CD4-positive, alpha-beta memory T cell (primary cell): ENCODE measurements at regions not wholly inside any gene's neighbourhood (a gene's known extent, or its start where the extent isn't known, plus 50 kb on each side); places are given as distances from the start of the nearest gene placed in this dataset.
A peak's percentile ranks its signal among the peaks of the same experiment; 100 is the strongest.

Experiments used
- CTCF ChIA-PET: fragments of 350-600 bp; sonication (Branson Sonifier 250); formaldehyde crosslinking; loops from one replicate; lab custom pipeline; 2021; ENCODE audit warnings: inconsistent platforms; ENCODE audit not compliant: partially characterized antibody; lab: Charles Lee
- POLR2A ChIA-PET: fragments of 350-600 bp; sonication (Branson Sonifier 250); formaldehyde crosslinking; loops from one replicate; lab custom pipeline; 2021; ENCODE audit not compliant: partially characterized antibody; lab: Charles Lee
- DNase-seq, 5 donors: peaks; one replicate each; pipeline versions ENCODE4 v3.0.0 to v3.0.0-alpha.2; 2020 to 2022; ENCODE audit warnings: mixed read lengths in 1 of 5
- H3K27ac ChIP-seq: one replicate; pipeline ENCODE4 v1.7.0; 2013; ENCODE audit warnings: low read depth, low read length
- H3K27me3 ChIP-seq: 2 replicates; pipeline ENCODE4 v1.7.0; 2013; ENCODE audit warnings: mild to moderate bottlenecking, low read length, moderate library complexity; ENCODE audit not compliant: insufficient read depth
- H3K36me3 ChIP-seq: 2 replicates; pipeline ENCODE4 v1.7.0; 2013; ENCODE audit warnings: mild to moderate bottlenecking, low read length, moderate library complexity; ENCODE audit not compliant: insufficient read depth
- H3K4me1 ChIP-seq: 2 replicates; pipeline ENCODE4 v1.7.0; 2013; ENCODE audit warnings: mild to moderate bottlenecking, low read length, moderate library complexity; ENCODE audit not compliant: insufficient read depth
- H3K4me3 ChIP-seq, 2 donors: one replicate each; pipeline ENCODE4 v1.7.0; 2013; ENCODE audit warnings: low read length in 2 of 2, mild to moderate bottlenecking in 1 of 2
- H3K9me3 ChIP-seq, 2 donors: one replicate each; pipeline ENCODE4 v1.7.0; 2013; ENCODE audit warnings: low read length in 2 of 2, control low read depth in 1 of 2; ENCODE audit not compliant: control insufficient read depth in 1 of 2
- H3K27ac Mint-ChIP-seq, 7 donors: one replicate each; pipeline ENCODE4 v1.8.0; 2020 to 2021; ENCODE audit warnings: mixed read lengths in 7 of 7, mild to moderate bottlenecking in 6 of 7, inconsistent platforms in 3 of 7, moderate library complexity in 3 of 7
- H3K27me3 Mint-ChIP-seq, 2 donors: one replicate each; pipeline ENCODE4 v1.8.0; 2020 to 2021; ENCODE audit warnings: mixed read lengths in 2 of 2
- H3K36me3 Mint-ChIP-seq, 2 donors: one replicate each; pipeline ENCODE4 v1.8.0; 2020 to 2021; ENCODE audit warnings: mixed read lengths in 2 of 2, inconsistent platforms in 1 of 2, mild to moderate bottlenecking in 1 of 2
- H3K4me1 Mint-ChIP-seq, 4 donors: one replicate each; pipeline ENCODE4 v1.8.0; 2020 to 2021; ENCODE audit warnings: mixed read lengths in 4 of 4, mild to moderate bottlenecking in 1 of 4
- H3K4me3 Mint-ChIP-seq, 8 donors: one replicate each; pipeline ENCODE4 v1.8.0; 2020 to 2021; ENCODE audit warnings: mixed read lengths in 8 of 8, mild to moderate bottlenecking in 7 of 8, moderate library complexity in 6 of 8, inconsistent platforms in 3 of 8
- H3K9me3 Mint-ChIP-seq, 8 donors: one replicate each; pipeline ENCODE4 v1.8.0; 2020 to 2021; ENCODE audit warnings: mixed read lengths in 8 of 8, mild to moderate bottlenecking in 5 of 8, inconsistent platforms in 3 of 8, moderate library complexity in 1 of 8
- intact Hi-C: fragments of 100-400 bp; cut with micrococcal nuclease; formaldehyde crosslinking; loops from one replicate; pipeline ENCODE4 v1.15.1; 2023

DNA sequence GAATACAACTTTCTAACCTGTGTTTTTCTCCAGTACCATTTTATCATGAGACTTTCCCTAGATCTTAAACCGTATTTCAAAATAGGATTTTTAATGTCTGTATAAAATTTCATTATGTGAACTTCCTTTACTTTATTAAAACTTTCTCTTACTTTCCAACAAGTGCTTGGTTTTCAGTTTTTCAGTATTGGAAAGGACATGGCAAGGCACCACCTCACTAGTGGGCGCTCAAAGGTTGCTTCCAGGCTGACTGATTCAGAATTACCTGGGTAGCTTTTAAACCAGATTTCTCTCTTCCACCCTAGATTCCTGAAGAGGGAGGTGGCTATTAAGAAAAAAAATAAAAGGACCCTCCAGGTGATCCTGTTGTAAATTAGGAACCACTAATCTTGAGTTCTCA lies 236.6 kb downstream of the SOX2 start:
- no peaks in the 10 kb centered on the region for H3K4me1 ChIP-seq
- H3K27ac ChIP-seq: no peak overlapping the region
- DNase-seq: no peak
- no peaks in the 10 kb centered on the region for H3K36me3 ChIP-seq
- H3K4me3 ChIP-seq: no peak overlapping the region
- intact Hi-C loops: no loop called here
- Mint-ChIP-seq H3K27me3 (no peaks in the 10 kb centered on the region), H3K4me3 (no peak overlapping the region), H3K36me3 (no peaks in the 10 kb centered on the region), H3K27ac (no peak overlapping the region), H3K9me3 (peaks cover 0 to 2% (median under 1%) of the 10 kb centered on the region in 8 donors), H3K4me1 (no peaks in the 10 kb centered on the region)
- ChIA-PET POLR2A (no interaction called here), CTCF (no interaction called here)
- no peaks in the 10 kb centered on the region for H3K27me3 ChIP-seq
- no peaks in the 10 kb centered on the region for H3K9me3 ChIP-seq

DNA sequence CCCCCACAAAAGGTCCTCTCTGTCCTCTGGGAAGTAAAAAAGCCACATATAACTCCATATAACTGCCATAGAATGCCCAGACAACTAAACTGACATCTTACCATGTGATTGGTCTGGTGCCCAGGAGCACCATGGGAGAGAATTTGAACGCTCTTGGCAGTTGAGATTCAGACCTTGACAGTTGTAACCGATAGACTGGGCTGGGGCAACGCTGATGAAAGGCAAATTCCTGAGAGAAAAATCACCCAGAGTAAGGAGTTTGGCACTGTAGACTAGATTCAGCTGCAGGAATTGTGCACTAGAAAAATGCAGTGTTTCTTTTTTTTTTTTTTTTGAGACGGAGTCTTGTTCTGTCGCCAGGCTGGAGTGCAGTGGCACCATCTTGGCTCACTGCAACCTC lies 240.5 kb downstream of the SOX2 start:
- H3K27ac Mint-ChIP-seq: no peak overlapping the region
- intact Hi-C loops: no loop called here
- H3K27me3 Mint-ChIP-seq: no peaks in the 10 kb centered on the region
- H3K36me3 Mint-ChIP-seq: no peaks in the 10 kb centered on the region
- Histone ChIP-seq H3K4me3 (no peak overlapping the region), H3K36me3 (no peaks in the 10 kb centered on the region), H3K4me1 (no peaks in the 10 kb centered on the region), H3K27me3 (no peaks in the 10 kb centered on the region), H3K9me3 (no peaks in the 10 kb centered on the region), H3K27ac (no peak overlapping the region)
- DNase-seq: no peak
- ChIA-PET POLR2A (no interaction called here), CTCF (no interaction called here)
- H3K9me3 Mint-ChIP-seq: peaks cover 0 to 2% (median 0%) of the 10 kb centered on the region in 8 donors
- no peaks in the 10 kb centered on the region for H3K4me1 Mint-ChIP-seq
- no peak overlapping the region for H3K4me3 Mint-ChIP-seq

DNA sequence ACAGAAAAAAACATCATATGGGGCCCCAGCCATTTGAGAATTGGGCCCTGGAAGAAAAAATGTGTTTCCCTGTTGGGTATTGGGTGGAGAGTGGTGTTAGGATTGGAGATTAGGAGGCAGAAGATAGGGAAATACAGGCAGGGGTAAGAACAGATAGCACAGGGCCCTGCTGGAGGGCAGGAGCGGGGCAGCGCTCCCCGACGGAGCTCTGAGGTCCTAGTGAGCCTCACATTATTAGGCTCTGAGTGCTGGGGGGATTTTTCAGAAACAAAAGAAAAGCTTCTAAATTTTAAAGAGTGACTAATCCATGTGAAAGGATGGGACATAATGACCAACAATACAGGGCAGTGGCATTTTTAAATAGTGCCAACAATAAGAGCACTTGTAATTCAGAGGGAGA lies 241.2 kb downstream of the SOX2 start:
- Mint-ChIP-seq H3K9me3 (peaks cover 0 to 2% (median 0%) of the 10 kb centered on the region in 8 donors), H3K36me3 (no peaks in the 10 kb centered on the region), H3K27ac (no peak overlapping the region), H3K4me3 (no peak overlapping the region), H3K27me3 (no peaks in the 10 kb centered on the region), H3K4me1 (no peaks in the 10 kb centered on the region)
- H3K4me3 ChIP-seq: no peak overlapping the region
- CTCF ChIA-PET: no interaction called here
- no peaks in the 10 kb centered on the region for H3K9me3 ChIP-seq
- H3K36me3 ChIP-seq: no peaks in the 10 kb centered on the region
- H3K4me1 ChIP-seq: no peaks in the 10 kb centered on the region
- intact Hi-C loops: no loop called here
- POLR2A ChIA-PET: no interaction called here
- no peaks in the 10 kb centered on the region for H3K27me3 ChIP-seq
- no peak overlapping the region for H3K27ac ChIP-seq
- no peak for DNase-seq

DNA sequence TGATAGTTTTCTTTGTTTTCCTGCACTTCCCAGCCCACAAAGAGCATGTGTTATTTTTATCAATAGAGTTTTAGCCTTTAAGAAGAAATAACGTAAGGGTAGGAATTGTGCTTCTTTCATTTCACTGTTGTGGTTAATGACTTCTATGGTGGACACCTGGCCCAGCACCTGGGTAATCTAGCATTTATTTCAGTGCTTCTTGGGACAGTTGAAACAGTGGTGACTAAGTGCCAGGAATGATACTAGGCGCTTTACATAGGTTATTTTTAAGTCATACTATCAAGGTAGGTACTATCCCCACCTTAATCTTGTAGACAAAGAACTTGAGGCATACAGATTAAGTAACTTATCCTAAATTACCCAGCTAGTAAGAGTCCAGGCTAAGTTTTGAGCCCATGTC lies 243.8 kb downstream of the SOX2 start:
- no peak overlapping the region for H3K4me3 ChIP-seq
- Mint-ChIP-seq H3K4me3 (no peak overlapping the region), H3K27ac (no peak overlapping the region), H3K27me3 (no peaks in the 10 kb centered on the region), H3K9me3 (peaks cover 0 to 2% (median 0%) of the 10 kb centered on the region in 8 donors), H3K36me3 (no peaks in the 10 kb centered on the region), H3K4me1 (no peaks in the 10 kb centered on the region)
- no peaks in the 10 kb centered on the region for H3K4me1 ChIP-seq
- H3K36me3 ChIP-seq: no peaks in the 10 kb centered on the region
- intact Hi-C loops: no loop called here
- H3K27me3 ChIP-seq: no peaks in the 10 kb centered on the region
- ChIA-PET CTCF (no interaction called here), POLR2A (no interaction called here)
- no peak for DNase-seq
- no peak overlapping the region for H3K27ac ChIP-seq
- no peaks in the 10 kb centered on the region for H3K9me3 ChIP-seq

DNA sequence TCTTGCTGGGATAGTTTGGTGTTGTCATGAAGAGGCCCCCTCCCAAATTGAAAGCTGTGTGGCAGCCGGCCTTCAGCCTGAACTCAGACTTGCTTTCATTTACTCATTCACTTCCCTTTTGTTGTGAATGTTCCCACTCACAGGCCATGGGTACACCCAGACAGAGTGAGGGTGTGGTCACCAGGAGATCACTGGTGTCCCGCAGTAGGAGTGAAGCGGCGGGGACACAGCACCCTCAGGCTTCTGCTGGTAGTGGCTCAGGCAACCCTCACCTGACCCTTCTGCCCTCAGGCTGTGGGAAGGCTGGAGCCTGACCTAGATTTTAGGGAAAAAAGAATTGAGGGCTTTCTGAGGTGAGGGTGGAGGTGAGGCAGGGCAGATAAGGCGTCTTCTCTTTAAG lies 244.4 kb downstream of the SOX2 start:
- H3K27me3 ChIP-seq: no peaks in the 10 kb centered on the region
- ChIA-PET CTCF (no interaction called here), POLR2A (no interaction called here)
- H3K36me3 ChIP-seq: no peaks in the 10 kb centered on the region
- Mint-ChIP-seq H3K27ac (peak overlapping the region in 1 of 7 donors; percentile 38), H3K4me1 (no peaks in the 10 kb centered on the region), H3K27me3 (no peaks in the 10 kb centered on the region), H3K9me3 (peaks cover 0 to 2% (median 0%) of the 10 kb centered on the region in 8 donors), H3K4me3 (no peak overlapping the region), H3K36me3 (no peaks in the 10 kb centered on the region)
- DNase-seq: no peak
- H3K4me3 ChIP-seq: no peak overlapping the region
- intact Hi-C loops: no loop called here
- no peaks in the 10 kb centered on the region for H3K9me3 ChIP-seq
- H3K27ac ChIP-seq: no peak overlapping the region
- H3K4me1 ChIP-seq: no peaks in the 10 kb centered on the region

DNA sequence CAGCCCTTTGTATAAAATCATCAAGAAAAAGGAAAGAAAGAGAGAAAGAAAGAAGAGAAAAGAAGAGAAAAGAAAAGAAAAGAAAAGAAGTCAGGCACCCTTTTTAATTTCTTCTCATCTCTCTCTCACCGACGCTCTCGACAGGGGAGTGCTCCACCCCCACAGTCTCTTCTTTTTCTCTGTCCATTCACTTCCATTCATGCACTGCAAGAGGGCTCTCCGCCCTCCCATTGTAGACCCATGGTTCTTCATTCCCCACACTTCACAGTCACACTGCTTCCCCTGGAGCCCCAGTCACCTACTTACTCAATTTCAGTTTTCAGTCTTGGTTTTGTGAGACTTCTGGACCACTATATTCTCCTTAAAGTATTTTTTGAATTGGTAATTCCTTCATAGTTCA lies 254.7 kb downstream of the SOX2 start:
- Mint-ChIP-seq H3K4me1 (no peaks in the 10 kb centered on the region), H3K27ac (no peak overlapping the region), H3K36me3 (no peaks in the 10 kb centered on the region), H3K27me3 (no peaks in the 10 kb centered on the region), H3K4me3 (no peak overlapping the region), H3K9me3 (no peaks in the 10 kb centered on the region)
- ChIA-PET CTCF (no interaction called here), POLR2A (no interaction called here)
- H3K4me1 ChIP-seq: no peaks in the 10 kb centered on the region
- DNase-seq: no peak
- no peak overlapping the region for H3K27ac ChIP-seq
- H3K9me3 ChIP-seq: no peaks in the 10 kb centered on the region
- intact Hi-C loops: no loop called here
- no peak overlapping the region for H3K4me3 ChIP-seq
- no peaks in the 10 kb centered on the region for H3K27me3 ChIP-seq
- H3K36me3 ChIP-seq: no peaks in the 10 kb centered on the region

DNA sequence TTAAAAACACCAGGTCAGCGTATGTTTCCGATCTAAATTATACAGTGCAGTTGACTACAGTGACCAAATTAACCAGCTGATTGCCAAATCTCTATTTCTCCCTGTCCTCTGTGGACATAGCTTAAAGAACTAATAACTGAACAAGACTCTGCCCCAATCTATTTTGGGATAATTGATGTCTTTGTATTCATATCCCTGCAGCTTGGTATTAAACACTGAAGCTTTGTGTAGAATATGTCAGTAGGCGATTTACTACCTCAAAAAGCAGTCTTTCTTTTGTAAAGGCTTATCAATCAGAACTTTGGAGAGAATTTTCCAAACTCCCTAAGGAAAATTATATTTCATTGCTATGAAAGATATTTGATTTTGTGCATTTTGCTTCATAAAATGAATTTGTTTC lies 258.2 kb downstream of the SOX2 start:
- Mint-ChIP-seq H3K27ac (no peak overlapping the region), H3K27me3 (no peaks in the 10 kb centered on the region), H3K9me3 (peaks cover 0 to 3% (median 0%) of the 10 kb centered on the region in 8 donors), H3K4me3 (no peak overlapping the region), H3K36me3 (no peaks in the 10 kb centered on the region), H3K4me1 (no peaks in the 10 kb centered on the region)
- Histone ChIP-seq H3K4me3 (no peak overlapping the region), H3K27ac (no peak overlapping the region), H3K27me3 (no peaks in the 10 kb centered on the region), H3K9me3 (no peaks in the 10 kb centered on the region), H3K36me3 (no peaks in the 10 kb centered on the region), H3K4me1 (no peaks in the 10 kb centered on the region)
- POLR2A ChIA-PET: no interaction called here
- CTCF ChIA-PET: no interaction called here
- intact Hi-C loops: no loop called here
- DNase-seq: no peak

DNA sequence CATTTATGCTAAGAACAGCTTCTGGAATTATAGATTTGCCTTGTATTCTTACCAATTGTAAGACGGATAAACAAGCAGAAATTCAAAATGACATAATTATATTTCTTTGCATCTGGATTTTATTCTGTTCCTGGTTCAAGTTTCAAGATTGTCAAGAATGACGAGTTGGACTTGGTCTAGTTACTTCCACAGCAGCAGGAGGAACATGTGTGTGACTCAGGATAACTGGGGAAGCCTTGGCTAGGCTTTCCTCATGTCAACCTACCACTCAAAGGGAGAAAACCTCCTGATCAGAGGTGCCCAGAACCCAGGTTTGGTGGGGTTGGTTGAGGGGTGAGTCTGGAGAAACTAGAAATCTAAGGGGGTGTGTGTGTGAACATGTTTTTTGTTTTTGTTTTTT lies 259.7 kb downstream of the SOX2 start:
- peaks cover 0 to 3% (median 0%) of the 10 kb centered on the region in 8 donors for H3K9me3 Mint-ChIP-seq
- intact Hi-C loops: no loop called here
- Histone ChIP-seq H3K27me3 (no peaks in the 10 kb centered on the region), H3K36me3 (no peaks in the 10 kb centered on the region), H3K27ac (no peak overlapping the region), H3K9me3 (no peaks in the 10 kb centered on the region), H3K4me3 (no peak overlapping the region), H3K4me1 (no peaks in the 10 kb centered on the region)
- DNase-seq: no peak
- H3K27ac Mint-ChIP-seq: no peak overlapping the region
- H3K36me3 Mint-ChIP-seq: no peaks in the 10 kb centered on the region
- H3K4me3 Mint-ChIP-seq: no peak overlapping the region
- ChIA-PET CTCF (no interaction called here), POLR2A (no interaction called here)
- H3K27me3 Mint-ChIP-seq: no peaks in the 10 kb centered on the region
- no peaks in the 10 kb centered on the region for H3K4me1 Mint-ChIP-seq
